ENCODE measurements at regions not wholly inside any gene's neighbourhood (a gene's known extent, or its start where the extent isn't known, plus 50 kb on each side); places are given as distances from the start of the nearest gene placed in this dataset.

DNA sequence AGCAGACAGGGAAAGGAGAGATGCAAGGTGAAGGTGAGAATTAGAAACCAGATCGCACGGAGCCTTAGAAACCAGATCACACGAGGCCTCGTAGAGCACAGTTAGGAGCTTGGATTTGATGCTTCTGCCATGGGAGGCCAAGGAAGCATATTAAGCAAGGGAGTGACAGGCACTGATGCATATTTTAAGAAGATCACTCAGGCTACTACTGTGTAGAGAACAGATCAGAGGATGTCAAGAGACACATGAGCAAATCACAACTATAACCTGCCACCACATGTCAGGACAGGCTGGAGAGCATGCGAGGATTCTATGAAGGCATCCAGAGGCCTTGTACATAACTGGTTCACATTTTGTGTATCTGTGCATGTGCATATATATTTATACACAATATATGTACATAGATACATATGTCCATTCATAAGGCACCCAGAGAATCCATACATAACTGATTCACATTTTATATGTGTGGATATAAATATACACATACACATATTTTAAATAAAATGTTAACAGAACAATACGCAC, 99.6 kb upstream of the FHIT start:
- Histone ChIP-seq H3K36me3 (ENCODE audit: control insufficient read depth, low read depth, low read length) (no peaks in the 10 kb centered on the region), H3K4me3 (ENCODE audit: low read length) (no peak overlapping the region), H3K4me1 (ENCODE audit: control insufficient read depth, low read depth, low read length) (no peaks in the 10 kb centered on the region), H3K27me3 (ENCODE audit: control insufficient read depth, insufficient read depth, low read length) (no peaks in the 10 kb centered on the region), H3K9me3 (ENCODE audit: control insufficient read depth, low read depth, low read length) (no peaks in the 10 kb centered on the region), H3K9ac (ENCODE audit: low read length) (no peak overlapping the region), H3K27ac (ENCODE audit: low read length) (no peak overlapping the region)

DNA sequence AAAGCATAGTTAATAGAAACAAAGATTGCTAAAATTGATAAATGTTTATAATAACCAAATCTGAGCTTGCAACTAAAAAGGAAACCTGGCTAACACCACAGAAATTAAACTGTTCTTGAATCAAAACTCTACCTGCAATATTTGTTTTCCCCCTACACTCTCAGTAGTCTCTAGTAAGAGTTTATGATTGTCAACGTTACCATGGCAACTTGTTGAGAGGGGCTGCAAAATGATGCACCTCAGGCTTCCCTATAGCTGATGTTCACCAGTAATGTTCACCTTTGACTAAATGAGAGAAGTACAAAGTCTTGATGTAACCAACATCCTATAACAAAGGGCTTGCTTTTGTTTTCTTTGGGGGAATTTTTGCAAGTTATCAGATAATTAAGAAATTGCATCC, 101.1 kb upstream of the FHIT start:
- no peaks in the 10 kb centered on the region for H3K27me3 ChIP-seq (ENCODE audit: control insufficient read depth, insufficient read depth, low read length)
- H3K9me3 ChIP-seq (ENCODE audit: control insufficient read depth, low read depth, low read length) = no peaks in the 10 kb centered on the region
- no peak overlapping the region for H3K4me3 ChIP-seq (ENCODE audit: low read length)
- no peak overlapping the region for H3K27ac ChIP-seq (ENCODE audit: low read length)
- no peaks in the 10 kb centered on the region for H3K4me1 ChIP-seq (ENCODE audit: control insufficient read depth, low read depth, low read length)
- H3K36me3 ChIP-seq (ENCODE audit: control insufficient read depth, low read depth, low read length) = no peaks in the 10 kb centered on the region
- no peak overlapping the region for H3K9ac ChIP-seq (ENCODE audit: low read length)

- no peak overlapping the region for H3K9ac ChIP-seq (ENCODE audit: low read length)
- no peaks in the 10 kb centered on the region for H3K27me3 ChIP-seq (ENCODE audit: control insufficient read depth, insufficient read depth, low read length)
- no peak overlapping the region for H3K27ac ChIP-seq (ENCODE audit: low read length)
- no peaks in the 10 kb centered on the region for H3K4me1 ChIP-seq (ENCODE audit: control insufficient read depth, low read depth, low read length)
- H3K4me3 ChIP-seq (ENCODE audit: low read length) = no peak overlapping the region
- H3K9me3 ChIP-seq (ENCODE audit: control insufficient read depth, low read depth, low read length) = no peaks in the 10 kb centered on the region
- H3K36me3 ChIP-seq (ENCODE audit: control insufficient read depth, low read depth, low read length) = no peaks in the 10 kb centered on the region
Observed at GRCh38 chr3:61353382-61353781, 102.1 kb upstream of the FHIT start.

DNA sequence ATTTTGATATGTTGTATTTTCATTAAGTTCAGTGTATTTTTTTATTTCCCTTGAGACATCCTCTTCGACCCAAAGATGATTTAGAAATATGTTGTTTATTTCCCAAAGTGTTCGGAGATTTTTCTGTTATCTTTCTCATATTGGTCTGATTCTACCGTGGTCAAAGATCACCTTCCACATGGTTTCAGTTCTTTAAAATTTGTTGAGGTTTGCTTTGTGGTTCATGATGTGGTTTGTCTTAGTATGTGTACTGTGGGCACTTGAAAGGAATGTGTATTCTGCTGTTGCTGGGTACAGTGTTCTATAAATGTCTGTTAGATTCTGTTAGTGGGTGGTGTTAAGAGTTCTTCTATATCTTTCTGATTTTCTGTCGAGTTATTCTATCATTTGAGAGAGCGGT, 103.4 kb upstream of the FHIT start:
- H3K27ac ChIP-seq (ENCODE audit: low read length) = no peak overlapping the region
- H3K4me1 ChIP-seq (ENCODE audit: control insufficient read depth, low read depth, low read length) = no peaks in the 10 kb centered on the region
- H3K4me3 ChIP-seq (ENCODE audit: low read length) = no peak overlapping the region

DNA sequence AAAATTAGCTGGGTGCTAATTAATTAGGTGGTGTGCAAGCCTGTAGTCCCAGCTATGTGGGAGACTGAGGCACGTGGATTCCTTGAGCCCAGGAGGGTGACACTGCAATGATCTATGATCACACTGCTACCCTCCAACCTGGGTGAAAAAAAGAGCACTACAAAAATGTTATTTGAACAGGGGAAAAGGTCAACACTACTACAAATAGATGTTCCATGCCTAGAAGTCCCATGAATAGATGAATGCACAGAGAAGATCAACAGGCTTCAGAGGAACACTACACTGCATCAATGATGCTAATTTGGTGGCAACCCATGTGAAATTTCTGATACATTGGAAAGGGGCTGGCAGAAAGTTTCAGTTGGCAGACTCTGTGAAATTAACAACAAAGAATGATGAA, 105.4 kb upstream of the FHIT start:
- no peaks in the 10 kb centered on the region for H3K36me3 ChIP-seq (ENCODE audit: control insufficient read depth, low read depth, low read length)
- no peaks in the 10 kb centered on the region for H3K9me3 ChIP-seq (ENCODE audit: control insufficient read depth, low read depth, low read length)
- H3K27me3 ChIP-seq (ENCODE audit: control insufficient read depth, insufficient read depth, low read length) = no peaks in the 10 kb centered on the region
- no peak overlapping the region for H3K9ac ChIP-seq (ENCODE audit: low read length)
- no peak overlapping the region for H3K27ac ChIP-seq (ENCODE audit: low read length)
- no peaks in the 10 kb centered on the region for H3K4me1 ChIP-seq (ENCODE audit: control insufficient read depth, low read depth, low read length)
- H3K4me3 ChIP-seq (ENCODE audit: low read length) = no peak overlapping the region

More for the DNA sequence above, 103.4 kb upstream of the FHIT start:
- no peaks in the 10 kb centered on the region for H3K27me3 ChIP-seq (ENCODE audit: control insufficient read depth, insufficient read depth, low read length)
- H3K9me3 ChIP-seq (ENCODE audit: control insufficient read depth, low read depth, low read length) = no peaks in the 10 kb centered on the region
- no peak overlapping the region for H3K9ac ChIP-seq (ENCODE audit: low read length)
- no peaks in the 10 kb centered on the region for H3K36me3 ChIP-seq (ENCODE audit: control insufficient read depth, low read depth, low read length)

DNA sequence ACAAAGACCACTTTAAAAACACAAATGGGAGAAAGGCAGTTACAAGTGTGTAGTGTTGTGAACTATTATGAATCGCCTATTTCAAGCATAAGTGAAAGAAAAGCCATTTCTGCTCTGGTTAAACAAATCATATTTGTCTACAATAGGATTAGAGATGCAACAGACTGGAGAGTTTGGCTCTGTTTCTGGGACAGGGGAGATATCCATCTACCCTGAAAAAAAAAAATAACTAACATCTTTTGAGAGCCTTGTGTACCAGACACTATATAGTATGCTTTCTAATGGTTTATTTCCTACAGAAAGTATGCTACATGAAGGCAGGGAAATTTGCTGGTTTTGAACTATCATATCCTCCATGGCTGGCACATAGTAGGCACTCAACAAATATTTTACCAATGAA, 106.7 kb upstream of the FHIT start:
- H3K27me3 ChIP-seq (ENCODE audit: control insufficient read depth, insufficient read depth, low read length) = no peaks in the 10 kb centered on the region
- no peaks in the 10 kb centered on the region for H3K4me1 ChIP-seq (ENCODE audit: control insufficient read depth, low read depth, low read length)
- no peaks in the 10 kb centered on the region for H3K9me3 ChIP-seq (ENCODE audit: control insufficient read depth, low read depth, low read length)
- H3K9ac ChIP-seq (ENCODE audit: low read length) = no peak overlapping the region
- no peak overlapping the region for H3K4me3 ChIP-seq (ENCODE audit: low read length)
- H3K36me3 ChIP-seq (ENCODE audit: control insufficient read depth, low read depth, low read length) = no peaks in the 10 kb centered on the region
- no peak overlapping the region for H3K27ac ChIP-seq (ENCODE audit: low read length)

GRCh38 chr3:61358364-61358763, 107.1 kb upstream of the FHIT start:
- Histone ChIP-seq H3K4me1 (ENCODE audit: control insufficient read depth, low read depth, low read length) (no peaks in the 10 kb centered on the region), H3K4me3 (ENCODE audit: low read length) (no peak overlapping the region), H3K9ac (ENCODE audit: low read length) (no peak overlapping the region), H3K9me3 (ENCODE audit: control insufficient read depth, low read depth, low read length) (no peaks in the 10 kb centered on the region), H3K36me3 (ENCODE audit: control insufficient read depth, low read depth, low read length) (no peaks in the 10 kb centered on the region), H3K27me3 (ENCODE audit: control insufficient read depth, insufficient read depth, low read length) (no peaks in the 10 kb centered on the region), H3K27ac (ENCODE audit: low read length) (no peak overlapping the region)

DNA sequence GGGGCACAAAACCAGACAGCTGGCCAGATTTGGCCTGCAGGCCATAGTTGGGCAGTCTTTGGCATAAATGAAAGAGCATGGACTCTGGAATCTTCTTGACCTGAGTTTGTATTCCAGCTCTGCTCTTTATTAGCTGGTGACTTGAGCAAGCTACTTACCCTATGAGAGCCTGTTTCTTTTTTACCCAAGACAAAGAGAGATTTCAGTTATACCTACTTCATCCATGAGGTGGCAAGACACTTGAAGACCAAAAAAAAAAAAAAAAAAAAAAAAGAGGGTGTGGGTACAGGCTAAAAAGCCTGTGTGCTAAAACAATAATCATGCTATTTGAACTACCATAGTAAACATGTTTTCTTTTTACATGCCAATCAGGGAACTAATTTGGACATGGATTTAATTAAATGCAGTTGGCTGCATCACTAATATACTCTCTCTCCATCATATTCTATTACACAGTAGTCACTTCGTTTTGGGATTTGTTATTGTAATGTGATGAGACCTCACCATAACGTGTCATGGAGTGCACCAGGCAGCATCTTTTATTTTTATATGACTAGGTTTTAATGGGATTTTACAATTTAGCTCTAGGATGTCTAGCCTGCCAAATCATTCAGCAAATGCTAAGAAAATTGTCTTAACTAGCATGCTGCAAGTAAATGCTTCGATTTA, 109.2 kb upstream of the FHIT start:
- H3K27me3 ChIP-seq (ENCODE audit: control insufficient read depth, insufficient read depth, low read length) = no peaks in the 10 kb centered on the region
- no peak overlapping the region for H3K4me3 ChIP-seq (ENCODE audit: low read length)
- no peaks in the 10 kb centered on the region for H3K36me3 ChIP-seq (ENCODE audit: control insufficient read depth, low read depth, low read length)
- no peaks in the 10 kb centered on the region for H3K9me3 ChIP-seq (ENCODE audit: control insufficient read depth, low read depth, low read length)
- no peaks in the 10 kb centered on the region for H3K4me1 ChIP-seq (ENCODE audit: control insufficient read depth, low read depth, low read length)
- H3K9ac ChIP-seq (ENCODE audit: low read length) = no peak overlapping the region
- no peak overlapping the region for H3K27ac ChIP-seq (ENCODE audit: low read length)

GRCh38 chr3:61369678-61370077, 118.4 kb upstream of the FHIT start:
- Histone ChIP-seq H3K27me3 (ENCODE audit: control insufficient read depth, insufficient read depth, low read length) (no peaks in the 10 kb centered on the region), H3K4me1 (ENCODE audit: control insufficient read depth, low read depth, low read length) (no peaks in the 10 kb centered on the region), H3K9me3 (ENCODE audit: control insufficient read depth, low read depth, low read length) (no peaks in the 10 kb centered on the region), H3K27ac (ENCODE audit: low read length) (no peak overlapping the region), H3K9ac (ENCODE audit: low read length) (no peak overlapping the region), H3K4me3 (ENCODE audit: low read length) (no peak overlapping the region), H3K36me3 (ENCODE audit: control insufficient read depth, low read depth, low read length) (no peaks in the 10 kb centered on the region)

- H3K27ac ChIP-seq (ENCODE audit: low read length) = no peak overlapping the region
- no peaks in the 10 kb centered on the region for H3K27me3 ChIP-seq (ENCODE audit: control insufficient read depth, insufficient read depth, low read length)
- no peaks in the 10 kb centered on the region for H3K9me3 ChIP-seq (ENCODE audit: control insufficient read depth, low read depth, low read length)
- H3K4me3 ChIP-seq (ENCODE audit: low read length) = no peak overlapping the region
- no peaks in the 10 kb centered on the region for H3K36me3 ChIP-seq (ENCODE audit: control insufficient read depth, low read depth, low read length)
- H3K9ac ChIP-seq (ENCODE audit: low read length) = no peak overlapping the region
- no peaks in the 10 kb centered on the region for H3K4me1 ChIP-seq (ENCODE audit: control insufficient read depth, low read depth, low read length)
Observed at GRCh38 chr3:61371123-61371522, 119.9 kb upstream of the FHIT start.

DNA sequence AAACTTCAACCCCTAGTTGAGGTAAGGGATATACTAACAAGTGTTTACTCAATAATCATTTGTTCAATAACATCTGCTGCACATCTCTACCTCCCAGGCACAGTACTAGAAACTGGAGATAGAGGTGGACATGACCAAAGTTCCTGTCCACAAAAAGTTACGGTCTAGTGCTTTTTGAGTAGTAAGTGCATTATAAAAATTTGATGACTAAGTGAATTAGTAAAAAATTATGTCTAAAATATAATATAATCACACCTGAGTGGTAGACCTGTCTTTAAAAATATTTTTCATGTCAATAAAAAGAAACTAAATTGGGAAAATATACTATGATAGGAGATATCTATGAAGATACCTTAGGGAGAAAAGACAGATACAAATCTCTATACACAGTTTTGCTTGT, 121.5 kb upstream of the FHIT start:
- H3K4me1 ChIP-seq (ENCODE audit: control insufficient read depth, low read depth, low read length) = no peaks in the 10 kb centered on the region
- no peak overlapping the region for H3K9ac ChIP-seq (ENCODE audit: low read length)
- H3K27me3 ChIP-seq (ENCODE audit: control insufficient read depth, insufficient read depth, low read length) = no peaks in the 10 kb centered on the region
- no peak overlapping the region for H3K4me3 ChIP-seq (ENCODE audit: low read length)
- H3K36me3 ChIP-seq (ENCODE audit: control insufficient read depth, low read depth, low read length) = no peaks in the 10 kb centered on the region
- no peak overlapping the region for H3K27ac ChIP-seq (ENCODE audit: low read length)
- no peaks in the 10 kb centered on the region for H3K9me3 ChIP-seq (ENCODE audit: control insufficient read depth, low read depth, low read length)

DNA sequence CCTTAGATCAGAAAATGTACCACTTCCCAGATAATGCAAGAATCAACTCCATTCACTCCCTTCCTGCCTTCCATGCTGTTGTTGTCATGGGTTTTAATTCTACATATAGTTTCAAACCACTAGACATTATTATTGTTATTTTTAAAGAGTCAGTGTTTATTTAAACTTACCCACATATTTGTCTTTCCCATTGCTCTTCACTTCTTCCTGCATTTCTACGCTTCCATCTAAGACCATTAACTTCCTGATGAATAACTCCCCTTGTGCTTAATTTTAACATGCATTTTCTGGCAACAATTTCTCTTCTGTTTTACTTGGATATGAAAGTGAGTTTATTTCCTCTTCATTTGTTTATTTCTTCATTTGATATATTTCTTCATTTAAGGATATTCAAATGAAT, 127.1 kb upstream of the FHIT start:
- no peaks in the 10 kb centered on the region for H3K27me3 ChIP-seq (ENCODE audit: control insufficient read depth, insufficient read depth, low read length)
- no peak overlapping the region for H3K4me3 ChIP-seq (ENCODE audit: low read length)
- H3K27ac ChIP-seq (ENCODE audit: low read length) = no peak overlapping the region
- H3K36me3 ChIP-seq (ENCODE audit: control insufficient read depth, low read depth, low read length) = no peaks in the 10 kb centered on the region
- H3K4me1 ChIP-seq (ENCODE audit: control insufficient read depth, low read depth, low read length) = no peaks in the 10 kb centered on the region
- no peaks in the 10 kb centered on the region for H3K9me3 ChIP-seq (ENCODE audit: control insufficient read depth, low read depth, low read length)
- no peak overlapping the region for H3K9ac ChIP-seq (ENCODE audit: low read length)
